A549 (cell line): ENCODE measurements at regions not wholly inside any gene's neighbourhood (a gene's known extent, or its start where the extent isn't known, plus 50 kb on each side); places are given as distances from the start of the nearest gene placed in this dataset.

Source experiments
- ATAC-seq, 2 experiments: fragments of 200-7000 bp in 1 of 2; fragments of >200 bp in 1 of 2; cut with Nextera tagmentation in 1 of 2; cut with Tn5 transposase in 1 of 2; 3 replicates each; pipeline versions ENCODE4 v1.8.0 to v1.9.1; 2018 to 2020; ENCODE audit warnings: mild to moderate bottlenecking in 1 of 2, moderate library complexity in 1 of 2
- CTCF ChIA-PET: fragments of 300-600 bp; sonication (Branson Sonifier 250); formaldehyde crosslinking; extraction: SDS; loops from one replicate; lab custom pipeline; 2021; ENCODE audit warnings: antibody characterized with exemption, inconsistent platforms; lab: Yijun Ruan, JAX
- POLR2A ChIA-PET: fragments of 350-600 bp; formaldehyde crosslinking; extraction: SDS; loops from one replicate; lab custom pipeline; 2021; ENCODE audit warnings: antibody characterized with exemption, inconsistent platforms; lab: Yijun Ruan, JAX
- DNase-seq, 2 experiments: peaks; one replicate each; pipeline versions ENCODE4 v3.0.0 to v3.0.0-alpha.2; 2011 to 2016; ENCODE audit warnings: low read depth in 1 of 2, low spot score in 1 of 2
- FAIRE-seq: peaks from 2 replicates; lab custom pipeline; 2011; peaks lifted over from hg19 to GRCh38; lab: Jason Lieb, UNC
- H3K27ac ChIP-seq, 2 experiments: fragments of >200 bp; sonication (Bioruptor Twin); formaldehyde crosslinking; 3 replicates each; pipeline ENCODE4 v1.5.1; 2016 to 2017
- H3K4me1 ChIP-seq: fragments of >200 bp; sonication (Bioruptor Twin); formaldehyde crosslinking; 3 replicates; pipeline ENCODE4 v1.6.1; 2016
- H3K4me2 ChIP-seq: fragments of >200 bp; sonication (Bioruptor Twin); formaldehyde crosslinking; 3 replicates; pipeline ENCODE4 v1.6.1; 2016
- H3K4me3 ChIP-seq: fragments of >200 bp; sonication (Bioruptor Twin); formaldehyde crosslinking; 3 replicates; pipeline ENCODE4 v1.5.1; 2016
- H3K9me3 ChIP-seq: fragments of >200 bp; sonication (Bioruptor Twin); formaldehyde crosslinking; 3 replicates; pipeline ENCODE4 v1.6.1; 2016
- ATOH8 ChIP-seq: fragments of 250-450 bp; sonication (Bioruptor Pico); IDR thresholded peaks from 2 replicates; pipeline ENCODE4 v1.5.0; 2020; ENCODE audit warnings: low read depth, mild to moderate bottlenecking, moderate library complexity
- CBX2 ChIP-seq: fragments of 200-600 bp; sonication (generic); IDR thresholded peaks from 2 replicates; pipeline ENCODE4 v1.6.1; 2016; ENCODE audit warnings: low read depth, mild to moderate bottlenecking, borderline replicate concordance
- ESRRA ChIP-seq: fragments of 150-350 bp; IDR thresholded peaks from 2 replicates; pipeline ENCODE4 v1.6.1; 2014; ENCODE audit warnings: mild to moderate bottlenecking, low read length, borderline replicate concordance
- FOSB ChIP-seq: fragments of 250-450 bp; sonication (Bioruptor Pico); IDR thresholded peaks from 2 replicates; pipeline ENCODE4 v1.5.0; 2020; ENCODE audit warnings: mild to moderate bottlenecking, moderate library complexity
- FOSL2 ChIP-seq, 2 experiments: fragments of 450-650 bp in 1 of 2; fragments of >200 bp in 1 of 2; sonication (Bioruptor Twin) in 1 of 2; formaldehyde crosslinking; IDR thresholded peaks; 2 replicates each; pipeline versions ENCODE4 v1.5.0 to v1.6.1; 2016 to 2020; ENCODE audit warnings: mild to moderate bottlenecking in 1 of 2, moderate library complexity in 1 of 2
- FOXS1 ChIP-seq: fragments of 250-450 bp; sonication (Bioruptor Pico); IDR thresholded peaks from 2 replicates; pipeline ENCODE4 v1.5.0; 2020; ENCODE audit warnings: mild to moderate bottlenecking, moderate library complexity
- GATA3 ChIP-seq: IDR thresholded peaks from 2 replicates; pipeline ENCODE4 v1.6.1; 2012; ENCODE audit warnings: borderline replicate concordance
- HOXB5 ChIP-seq: fragments of 250-450 bp; sonication (Bioruptor Pico); IDR thresholded peaks from 2 replicates; pipeline ENCODE4 v1.5.0; 2020; ENCODE audit warnings: mild to moderate bottlenecking, moderate library complexity
- JUN ChIP-seq, 2 experiments: fragments of >200 bp; sonication (Bioruptor Twin); formaldehyde crosslinking; IDR thresholded peaks; 2 replicates in 1 of 2; 3 replicates in 1 of 2; pipeline ENCODE4 v1.6.1; 2016 to 2017
- JUNB ChIP-seq: fragments of >200 bp; sonication (Bioruptor Twin); formaldehyde crosslinking; IDR thresholded peaks from 2 replicates; pipeline ENCODE4 v1.6.1; 2016
- MAZ ChIP-seq: fragments of 150-350 bp; IDR thresholded peaks from 2 replicates; pipeline ENCODE4 v1.6.1; 2014; ENCODE audit warnings: antibody characterized with exemption, low read depth, low read length, borderline replicate concordance
- NFE2L2 ChIP-seq: fragments of 150-350 bp; conservative IDR thresholded peaks from 2 replicates; pipeline ENCODE4 v1.6.1; 2014; ENCODE audit warnings: low read length
- RAD21 ChIP-seq, 2 experiments: fragments of >200 bp in 1 of 2; sonication (Bioruptor Twin) in 1 of 2; formaldehyde crosslinking in 1 of 2; IDR thresholded peaks in 1 of 2; conservative IDR thresholded peaks in 1 of 2; 2 replicates in 1 of 2; 3 replicates in 1 of 2; pipeline ENCODE4 v1.6.1; 2012 to 2018; ENCODE audit warnings: inconsistent platforms in 1 of 2
- SMC3 ChIP-seq: fragments of >200 bp; sonication (Bioruptor Twin); formaldehyde crosslinking; IDR thresholded peaks from 3 replicates; pipeline ENCODE4 v1.6.1; 2018; ENCODE audit warnings: inconsistent platforms
- TP53 ChIP-seq: fragments of 250-450 bp; sonication (Bioruptor Pico); IDR thresholded peaks from 2 replicates; pipeline ENCODE4 v1.5.0; 2021; ENCODE audit warnings: mild to moderate bottlenecking, moderate library complexity
- ZSCAN20 ChIP-seq: fragments of 250-450 bp; sonication (Bioruptor Pico); IDR thresholded peaks from 2 replicates; pipeline ENCODE4 v1.8.0; 2022; ENCODE audit warnings: mild to moderate bottlenecking, moderate library complexity
- WGBS: methylation state at CpG from one replicate; pipeline ENCODE4 v1.1.6; 2017; ENCODE audit errors: missing lambda C conversion rate; 5-methylcytosine and 5-hydroxymethylcytosine counted together
- TF ChIP-seq, protein P1 (sequence below): fragments of 450-650 bp; IDR thresholded peaks from 2 replicates; pipeline ENCODE4 v1.6.1; 2014; ENCODE audit warnings: antibody characterized with exemption
- TF ChIP-seq, protein P2 (sequence below): IDR thresholded peaks from 2 replicates; pipeline ENCODE4 v1.6.1; 2012; ENCODE audit warnings: low read depth, borderline replicate concordance
- TF ChIP-seq, protein P3 (sequence below): fragments of >200 bp; sonication (Bioruptor Twin); formaldehyde crosslinking; IDR thresholded peaks from 3 replicates; pipeline ENCODE4 v1.6.1; 2016

- TF ChIP-seq ZSCAN20 = no peak
- TF ChIP-seq, protein P1, sequence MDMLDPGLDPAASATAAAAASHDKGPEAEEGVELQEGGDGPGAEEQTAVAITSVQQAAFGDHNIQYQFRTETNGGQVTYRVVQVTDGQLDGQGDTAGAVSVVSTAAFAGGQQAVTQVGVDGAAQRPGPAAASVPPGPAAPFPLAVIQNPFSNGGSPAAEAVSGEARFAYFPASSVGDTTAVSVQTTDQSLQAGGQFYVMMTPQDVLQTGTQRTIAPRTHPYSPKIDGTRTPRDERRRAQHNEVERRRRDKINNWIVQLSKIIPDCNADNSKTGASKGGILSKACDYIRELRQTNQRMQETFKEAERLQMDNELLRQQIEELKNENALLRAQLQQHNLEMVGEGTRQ = no peak
- TF ChIP-seq ATOH8 = no peak
- no peak for TF ChIP-seq HOXB5 (CRISPR knock-in tag)
- no peak for TF ChIP-seq ESRRA
- TF ChIP-seq FOXS1 (CRISPR knock-in tag) = no peak
- no peak for TF ChIP-seq MAZ
Measured at GRCh38 chr1:228849011-228849541, 113.8 kb downstream of the RHOU start (continued).

DNA sequence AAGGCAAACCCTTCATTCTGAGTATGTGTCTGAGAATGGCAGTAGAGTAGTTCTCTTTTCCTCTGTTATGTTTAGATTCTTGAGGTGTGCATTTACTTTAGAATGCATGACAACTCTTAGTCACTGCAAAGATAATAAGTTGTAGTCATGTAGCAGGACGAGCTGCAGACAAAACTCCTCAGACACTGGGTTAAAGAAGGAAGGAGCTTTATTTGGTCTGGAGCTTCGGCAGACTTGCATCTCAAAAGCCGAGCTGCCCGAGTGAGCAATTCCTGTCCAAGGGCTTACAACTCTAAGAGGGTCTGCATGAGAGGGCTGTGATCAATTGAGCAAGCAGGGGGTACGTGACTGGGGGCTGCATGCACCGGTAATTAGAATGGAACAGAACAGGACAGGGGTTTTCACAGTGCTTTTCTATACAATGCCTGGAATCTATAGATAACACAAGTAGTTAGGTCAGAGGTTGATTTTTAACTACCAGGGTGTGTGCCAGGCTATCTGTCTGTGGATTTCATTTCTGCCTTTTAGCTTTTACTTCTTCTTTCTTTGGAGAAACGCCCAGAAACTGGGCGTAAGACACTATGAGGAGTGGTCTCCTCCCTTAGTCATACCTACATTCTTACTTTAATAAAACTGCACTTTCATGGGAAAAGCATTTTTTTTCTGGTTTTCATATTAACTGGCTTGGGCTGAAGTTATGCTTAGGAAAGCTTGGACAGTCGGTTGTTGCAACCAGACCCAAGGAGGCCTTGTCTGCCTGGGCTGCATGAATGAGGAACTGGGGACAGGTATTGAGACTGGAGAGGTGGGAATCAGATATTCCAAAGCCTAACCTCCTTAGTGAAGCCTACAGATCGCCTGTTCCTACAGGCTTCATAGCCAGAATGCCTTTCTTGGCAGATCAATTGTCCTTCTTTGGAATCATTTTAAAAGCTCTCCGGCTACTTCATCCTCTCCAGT, 115.1 kb downstream of the RHOU start:
- no peaks in the 10 kb centered on the region for H3K9me3 ChIP-seq
- 12% methylated on average over 11 of the region's 11 CpGs for WGBS
- DNase-seq (peak in 1 of 2 experiments; percentile 70), ATAC-seq (peak; percentile 64 to 82), FAIRE-seq (no peak)
- POLR2A ChIA-PET = interaction anchor here (0.9 to 2.6 kb wide), 3 partner anchors 11 to 16 kb away, joined by 3 to 10 read pairs (median 3); no protein-coding TSS in a partner anchor
- H3K4me2 ChIP-seq = peak overlapping the region; percentile 86
- no peak; the same call in 1 of the 2 replicates for TF ChIP-seq FOSL2 (IDR thresholded peaks at IDR 0.05)
- peak; percentile 41 for TF ChIP-seq FOSL2 (CRISPR knock-in tag; IDR thresholded peaks at IDR 0.05)
- peak; percentile 42; the same call in 1 of the 2 replicates for TF ChIP-seq JUNB
- TF ChIP-seq CBX2 = no peak
- no peak for TF ChIP-seq FOSB (CRISPR knock-in tag)
- TF ChIP-seq GATA3 = peak; percentile 67; the same call in 1 of the 2 replicates
- TF ChIP-seq, protein P2, sequence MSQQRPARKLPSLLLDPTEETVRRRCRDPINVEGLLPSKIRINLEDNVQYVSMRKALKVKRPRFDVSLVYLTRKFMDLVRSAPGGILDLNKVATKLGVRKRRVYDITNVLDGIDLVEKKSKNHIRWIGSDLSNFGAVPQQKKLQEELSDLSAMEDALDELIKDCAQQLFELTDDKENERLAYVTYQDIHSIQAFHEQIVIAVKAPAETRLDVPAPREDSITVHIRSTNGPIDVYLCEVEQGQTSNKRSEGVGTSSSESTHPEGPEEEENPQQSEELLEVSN = peak; percentile 13; the same call in 1 of the 2 replicates
- peak in 1 of 2 experiments; percentile 12; a peak in 4 of 5 replicates for TF ChIP-seq RAD21 (conservative IDR thresholded peaks at IDR 0.05 in 1 of 2, IDR thresholded peaks at IDR 0.05 in 1 of 2)
- no peak for TF ChIP-seq NFE2L2
- TF ChIP-seq TP53 = no peak
- peak; percentile 8; the same call in 2 of the 3 replicates for TF ChIP-seq SMC3
- 0 out of 5 replicates have a peak, but pooled peaks of 1 of the 2 experiments have one; percentile 43 for TF ChIP-seq JUN (IDR thresholded peaks at IDR 0.05)
- TF ChIP-seq, protein P3, sequence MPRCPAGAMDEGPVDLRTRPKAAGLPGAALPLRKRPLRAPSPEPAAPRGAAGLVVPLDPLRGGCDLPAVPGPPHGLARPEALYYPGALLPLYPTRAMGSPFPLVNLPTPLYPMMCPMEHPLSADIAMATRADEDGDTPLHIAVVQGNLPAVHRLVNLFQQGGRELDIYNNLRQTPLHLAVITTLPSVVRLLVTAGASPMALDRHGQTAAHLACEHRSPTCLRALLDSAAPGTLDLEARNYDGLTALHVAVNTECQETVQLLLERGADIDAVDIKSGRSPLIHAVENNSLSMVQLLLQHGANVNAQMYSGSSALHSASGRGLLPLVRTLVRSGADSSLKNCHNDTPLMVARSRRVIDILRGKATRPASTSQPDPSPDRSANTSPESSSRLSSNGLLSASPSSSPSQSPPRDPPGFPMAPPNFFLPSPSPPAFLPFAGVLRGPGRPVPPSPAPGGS = no peak
- H3K27ac ChIP-seq = peak overlapping the region; percentile 83 to 88
- peaks cover 58% of the 10 kb centered on the region for H3K4me1 ChIP-seq
- CTCF ChIA-PET = interaction anchor here (0.8 to 1.7 kb wide), 10 partner anchors 8 to 406 kb away, joined by 3 to 7 read pairs (median 4); no protein-coding TSS in a partner anchor
- peak overlapping the region; percentile 21; the same call in 2 of the 3 replicates for H3K4me3 ChIP-seq
